ENCODE measurements at regions not wholly inside any gene's neighbourhood (a gene's known extent, or its start where the extent isn't known, plus 50 kb on each side); places are given as distances from the start of the nearest gene placed in this dataset.
"Not testable (repeated sequence)": the region's sequence is repeated elsewhere in the genome, so short reads cannot be mapped to it uniquely, and the experiment has no call there.

- DNase-seq (ENCODE audit: low read depth, low spot score): no peak
Observed at GRCh38 chr14:28308734-28309133, 457.9 kb upstream of the FOXG1 start.

DNA sequence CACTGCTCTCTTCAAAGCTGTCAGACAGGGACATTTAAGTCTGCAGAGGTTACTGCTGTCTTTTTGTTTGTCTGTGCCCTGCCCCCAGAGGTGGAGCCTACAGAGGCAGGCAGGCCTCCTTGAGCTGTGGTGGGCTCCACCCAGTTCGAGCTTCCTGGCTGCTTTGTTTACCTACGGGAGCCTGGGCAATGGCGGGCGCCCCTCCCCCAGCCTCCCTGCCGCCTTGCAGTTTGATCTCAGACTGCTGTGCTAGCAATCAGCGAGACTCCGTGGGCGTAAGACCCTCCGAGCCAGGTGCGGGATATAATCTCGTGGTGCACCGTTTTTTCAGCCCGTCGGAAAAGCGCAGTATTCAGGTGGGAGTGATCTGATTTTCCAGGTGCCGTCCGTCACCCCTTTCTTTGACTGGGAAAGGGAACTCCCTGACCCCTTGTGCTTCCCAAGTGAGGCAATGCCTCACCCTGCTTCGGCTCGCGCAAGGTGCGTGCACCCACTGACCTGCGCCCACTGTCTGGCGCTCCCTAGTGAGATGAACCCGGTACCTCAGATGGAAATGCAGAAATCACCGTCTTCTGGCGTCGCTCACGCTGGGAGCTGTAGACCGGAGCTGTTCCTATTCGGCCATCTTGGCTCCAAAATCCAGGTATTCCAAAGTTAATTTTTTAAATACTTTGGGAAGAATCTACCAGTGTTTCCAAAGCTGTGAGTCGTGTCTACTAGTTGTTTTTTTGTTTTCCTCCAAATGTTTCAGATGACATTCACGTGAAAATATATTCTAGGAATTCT lies 448.5 kb upstream of the FOXG1 start:
- not testable (repeated sequence) for DNase-seq (ENCODE audit: low read depth, low spot score)

DNA sequence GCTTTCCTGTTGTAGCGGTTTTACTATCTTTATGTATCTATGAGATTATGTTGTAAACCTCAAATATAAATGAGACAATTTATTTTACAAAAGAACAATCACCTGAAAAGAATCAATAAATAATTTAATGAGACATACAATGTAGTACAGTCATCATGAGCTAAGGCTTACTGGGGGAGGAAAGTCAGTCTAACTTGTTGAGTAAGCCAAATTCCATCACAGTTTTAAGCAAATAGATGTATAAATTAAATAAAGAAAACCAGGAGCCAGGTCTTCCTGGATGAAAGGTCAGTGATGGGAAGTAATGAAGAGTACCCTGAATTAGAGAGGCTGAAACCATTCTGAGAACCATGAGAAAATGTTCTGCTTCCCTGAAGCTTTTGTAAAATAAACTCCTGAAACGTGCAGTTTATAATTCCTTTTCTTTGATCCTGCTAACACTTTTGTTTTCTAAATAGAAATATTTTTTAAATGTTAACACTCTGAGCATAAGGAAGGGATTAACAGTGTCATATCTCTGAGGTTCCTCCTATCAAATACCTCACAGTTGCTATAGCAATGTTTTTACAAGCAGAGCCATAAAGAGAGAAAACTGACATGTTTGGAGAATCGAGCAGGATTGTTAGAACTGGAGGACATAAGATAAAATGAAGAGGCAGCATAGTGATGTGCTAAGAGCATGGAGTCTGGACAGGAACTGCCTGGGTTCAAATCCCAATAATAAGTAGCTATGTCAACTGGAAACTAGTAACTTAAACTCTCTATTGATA lies 444.9 kb upstream of the FOXG1 start:
- DNase-seq (ENCODE audit: low read depth, low spot score): no peak

DNA sequence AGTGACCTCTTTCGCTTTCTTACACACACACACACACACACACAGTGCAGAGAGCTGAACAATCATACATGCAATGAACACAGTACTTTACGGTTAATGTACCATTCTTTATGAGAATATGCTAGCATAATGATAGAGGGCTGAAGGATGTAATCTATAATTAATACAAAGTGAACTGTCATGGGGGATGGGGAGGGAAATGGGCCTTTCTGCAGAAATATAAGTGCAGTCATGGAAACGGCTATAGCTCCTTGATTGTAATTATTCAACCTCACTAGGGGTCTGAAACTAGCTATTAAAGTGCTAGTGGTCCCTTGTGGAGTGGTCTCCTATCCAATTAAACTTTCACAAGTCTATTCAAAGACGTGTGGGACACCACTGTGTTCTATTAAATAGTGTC lies 443.2 kb upstream of the FOXG1 start:
- DNase-seq (ENCODE audit: low read depth, low spot score): no peak

DNA sequence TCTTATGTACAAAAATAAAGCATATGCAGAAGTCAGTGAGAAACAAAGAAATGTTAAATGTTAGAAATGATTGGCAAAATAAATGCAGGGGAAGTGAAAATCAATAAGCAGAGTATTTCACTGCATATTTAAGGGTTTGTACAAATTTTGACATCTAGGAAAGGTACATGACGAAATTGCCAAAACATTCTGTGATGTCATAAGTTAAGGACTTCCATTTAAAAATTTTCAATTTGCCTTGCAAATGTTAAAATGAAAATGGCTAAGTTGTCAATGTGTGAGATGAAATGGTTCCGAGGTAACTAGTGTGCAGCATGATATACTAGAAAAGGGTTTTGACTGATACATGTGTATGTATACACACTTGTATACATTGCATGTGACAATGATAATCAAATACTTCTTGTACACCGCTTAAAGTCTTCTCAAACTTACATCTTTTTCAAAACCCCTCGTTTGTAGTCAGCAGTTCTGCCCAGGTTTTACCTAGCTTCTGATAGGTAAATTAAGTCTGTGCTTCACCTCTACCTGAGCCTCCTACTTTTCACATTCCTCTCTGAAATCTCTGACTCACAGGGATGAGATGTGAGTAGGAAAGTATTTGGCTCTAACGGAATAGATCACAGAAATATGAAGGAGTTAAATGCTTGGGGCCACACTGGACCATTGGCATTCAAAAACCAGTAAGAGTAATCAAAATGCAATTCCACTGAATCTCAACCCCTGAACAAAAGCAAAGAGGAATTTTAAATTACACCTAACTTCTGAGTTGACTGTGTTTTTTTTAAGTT lies 442.4 kb upstream of the FOXG1 start:
- no peak for DNase-seq (ENCODE audit: low read depth, low spot score)

DNA sequence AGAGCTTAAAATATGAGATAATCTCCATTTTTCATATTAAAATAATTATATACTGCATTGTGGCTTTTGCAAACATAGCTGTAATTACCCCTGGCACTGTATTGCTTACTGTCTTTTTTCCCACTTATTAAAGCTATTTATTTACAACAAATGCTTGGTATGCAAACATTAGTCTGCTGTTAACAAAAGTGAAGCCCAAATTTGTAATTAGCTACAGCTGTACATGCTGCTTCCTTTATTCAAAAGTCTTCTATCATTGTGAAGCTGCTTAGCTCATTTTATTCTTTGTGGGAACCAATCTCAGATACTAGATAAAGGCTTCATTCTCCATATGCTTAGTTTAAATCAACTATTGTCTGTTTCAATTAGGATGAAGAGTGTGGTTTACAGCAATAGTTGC lies 425.8 kb upstream of the FOXG1 start:
- no peak for DNase-seq (ENCODE audit: low read depth, low spot score)

GRCh38 chr14:28344381-28344780 lies 422.2 kb upstream of the FOXG1 start:
- no peak for DNase-seq (ENCODE audit: low read depth, low spot score)

GRCh38 chr14:28348797-28349196 lies 417.8 kb upstream of the FOXG1 start:
- DNase-seq (ENCODE audit: low read depth, low spot score): no peak

GRCh38 chr14:28356819-28357218 lies 409.8 kb upstream of the FOXG1 start:
- no peak for DNase-seq (ENCODE audit: low read depth, low spot score)

- DNase-seq (ENCODE audit: low read depth, low spot score): no peak
Observed at GRCh38 chr14:28361486-28361885, 405.1 kb upstream of the FOXG1 start.

- DNase-seq (ENCODE audit: low read depth, low spot score): no peak
Observed at GRCh38 chr14:28365510-28365909, 401.1 kb upstream of the FOXG1 start.

DNA sequence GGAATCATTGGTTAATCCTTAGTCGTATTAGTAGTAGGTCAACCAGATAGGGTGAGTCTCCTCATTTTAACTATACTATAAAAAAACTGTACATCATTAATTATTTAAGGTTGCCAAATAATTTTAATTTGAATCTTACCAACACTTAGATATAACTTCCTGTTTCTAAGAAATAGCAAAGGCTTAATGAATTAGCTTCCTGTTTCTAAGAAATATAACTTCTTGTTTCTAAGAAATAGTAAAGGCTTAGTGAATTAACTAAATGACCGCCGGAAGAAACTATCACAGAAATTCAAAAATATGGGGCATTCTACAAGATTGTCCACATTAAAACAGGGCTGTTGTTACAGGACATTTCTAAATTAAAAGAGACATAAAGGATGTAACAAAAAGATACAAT lies 392.9 kb upstream of the FOXG1 start:
- no peak for DNase-seq (ENCODE audit: low read depth, low spot score)

GRCh38 chr14:28375295-28375694 lies 391.3 kb upstream of the FOXG1 start:
- no peak for DNase-seq (ENCODE audit: low read depth, low spot score)

GRCh38 chr14:28381656-28382055 lies 384.9 kb upstream of the FOXG1 start:
- DNase-seq (ENCODE audit: low read depth, low spot score): no peak

DNA sequence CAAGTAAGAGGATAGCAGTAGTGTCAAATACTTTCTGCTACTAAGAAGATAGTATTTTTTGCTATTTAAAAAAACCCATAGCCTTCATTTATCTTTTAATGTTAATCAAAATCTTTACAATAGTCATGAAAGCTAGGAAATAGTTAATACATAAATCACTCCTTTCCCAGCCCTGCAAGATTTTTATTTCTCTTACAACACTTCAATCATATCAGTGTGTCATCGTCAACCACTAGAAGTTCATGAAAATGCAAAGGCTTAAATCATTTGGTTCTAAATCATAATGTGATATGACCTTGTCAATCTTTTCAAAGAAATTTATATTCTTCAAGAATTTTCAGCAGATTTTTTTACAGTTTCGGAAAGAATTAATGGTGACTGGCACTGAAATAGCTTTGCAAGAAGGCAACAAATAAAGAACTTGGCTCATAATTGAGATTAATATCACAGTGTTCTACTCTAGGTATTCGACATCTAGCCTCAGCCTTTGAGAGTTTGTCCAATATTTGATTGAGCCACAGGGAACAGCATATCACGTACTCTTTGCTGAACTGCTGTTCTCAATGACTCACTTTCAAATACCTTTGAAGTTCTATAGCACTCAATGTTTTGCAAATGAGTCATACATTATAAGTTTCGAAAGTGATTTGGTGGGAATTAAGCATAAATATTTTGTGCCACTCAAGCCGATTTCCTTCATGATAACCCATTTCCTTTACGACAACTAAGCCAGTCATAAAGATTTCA lies 384.0 kb upstream of the FOXG1 start:
- no peak for DNase-seq (ENCODE audit: low read depth, low spot score)

DNA sequence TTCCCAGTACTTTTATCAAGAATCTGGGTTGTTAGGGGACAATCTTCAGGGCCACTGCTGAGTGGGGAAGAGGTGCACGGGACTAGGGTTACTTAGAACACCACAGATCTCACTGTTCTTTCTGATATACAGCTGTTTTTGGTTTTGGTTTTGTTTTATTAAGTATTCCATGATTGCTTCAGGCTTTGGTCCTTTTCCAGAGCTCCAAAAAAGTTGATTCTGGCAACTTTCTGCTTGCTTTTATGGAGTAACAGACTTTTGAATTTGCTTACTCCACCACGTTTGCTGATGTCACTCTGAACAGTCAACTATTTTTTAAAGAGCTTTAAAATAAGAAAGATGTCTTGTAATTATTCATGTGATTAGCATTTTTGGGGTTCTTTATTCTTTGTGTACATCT lies 368.1 kb upstream of the FOXG1 start:
- DNase-seq (ENCODE audit: low read depth, low spot score): no peak

- not testable (repeated sequence) for DNase-seq (ENCODE audit: low read depth, low spot score)
Observed at GRCh38 chr14:28401705-28402104, 364.9 kb upstream of the FOXG1 start.

GRCh38 chr14:28406196-28406595 lies 360.4 kb upstream of the FOXG1 start:
- DNase-seq (ENCODE audit: low read depth, low spot score): no peak

DNA sequence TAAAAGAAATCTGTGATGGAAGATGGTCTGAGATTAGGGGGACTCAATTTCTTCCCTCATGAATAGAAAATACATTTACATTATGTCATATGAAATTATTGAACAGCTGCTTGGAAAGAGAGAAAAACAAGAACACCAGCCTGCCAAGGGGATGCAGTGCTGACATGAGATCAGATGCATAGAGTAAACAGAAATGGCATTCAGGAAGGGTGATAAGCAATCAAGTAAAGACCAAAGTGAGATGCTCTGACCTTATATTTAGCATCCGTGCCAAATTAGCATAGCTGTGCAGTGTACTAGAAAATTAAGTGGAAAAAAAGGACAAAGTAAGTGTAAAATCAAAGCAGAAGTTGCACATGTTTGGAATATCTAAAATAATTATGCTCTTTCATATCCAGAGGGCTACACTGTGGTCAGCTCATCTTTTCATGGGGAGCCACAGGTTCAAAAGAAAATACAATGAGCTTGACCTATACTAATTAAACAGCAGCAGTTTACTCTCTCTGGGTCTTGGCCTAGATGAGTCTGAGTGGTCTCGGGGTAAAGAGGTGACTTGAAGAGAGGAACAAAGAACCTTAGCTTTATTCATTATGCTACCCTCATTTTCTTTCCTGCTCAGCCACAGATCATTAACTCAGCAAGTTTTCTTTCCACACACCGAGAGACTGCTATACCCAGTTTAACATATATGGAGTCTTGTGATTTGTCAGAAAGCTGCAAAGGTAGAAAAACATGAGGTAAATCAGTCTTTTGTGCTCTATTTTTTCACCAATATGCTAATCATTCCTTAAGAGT lies 359.4 kb upstream of the FOXG1 start:
- DNase-seq (ENCODE audit: low read depth, low spot score): no peak

DNA sequence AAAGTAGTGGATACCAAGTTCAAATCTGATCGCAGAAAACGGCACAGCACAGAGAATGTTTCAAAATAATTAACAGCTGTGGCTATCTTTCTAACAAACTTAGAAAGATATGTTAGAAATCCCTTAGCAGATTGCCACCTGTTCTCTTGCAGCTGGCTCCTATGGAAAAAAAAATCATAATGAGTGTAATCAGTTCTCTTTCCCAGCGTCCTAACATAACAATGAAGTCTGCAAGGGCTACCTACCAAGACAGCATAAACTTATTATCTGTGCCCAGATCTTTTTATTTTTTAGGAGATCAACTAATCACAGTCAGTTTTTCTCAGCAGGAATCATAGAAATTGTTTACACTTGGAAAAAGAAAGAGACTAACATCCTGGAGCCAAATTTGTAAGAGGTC lies 358.6 kb upstream of the FOXG1 start:
- DNase-seq (ENCODE audit: low read depth, low spot score): no peak

DNA sequence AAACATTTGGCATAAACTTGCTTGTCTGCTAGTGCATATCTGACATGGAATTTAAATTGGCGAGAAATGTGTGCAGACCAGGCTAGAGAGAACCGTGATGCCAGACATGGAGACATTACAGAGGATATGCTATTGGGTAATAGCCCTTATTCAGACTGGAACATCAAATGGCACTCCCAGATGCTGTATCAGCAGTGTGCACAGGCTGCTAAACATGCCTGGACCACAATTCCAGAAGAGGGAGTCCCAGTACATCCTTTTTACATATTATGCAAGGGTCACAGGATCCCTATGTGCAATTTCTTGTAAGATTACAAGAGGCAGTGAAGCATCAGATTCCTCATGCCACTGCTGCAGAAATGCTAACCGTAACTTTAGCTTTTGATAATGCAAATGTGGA lies 354.5 kb upstream of the FOXG1 start:
- DNase-seq (ENCODE audit: low read depth, low spot score): no peak
